Thyroid gland (tissue), 4 donors: ENCODE measurements at regions not wholly inside any gene's neighbourhood (a gene's known extent, or its start where the extent isn't known, plus 50 kb on each side); places are given as distances from the start of the nearest gene placed in this dataset.

Source experiments
- DNase-seq, 2 donors: peaks; one replicate each; pipeline ENCODE4 v3.0.0-alpha.2; 2019
- H3K27ac ChIP-seq, 3 donors: fragments of 200-600 bp; sonication (generic); 1 replicate in 2 of 3; 2 replicates in 1 of 3; pipeline ENCODE4 v1.5.1; 2016 to 2019; ENCODE audit warnings: mild to moderate bottlenecking in 1 of 3, moderate library complexity in 1 of 3
- H3K27me3 ChIP-seq: fragments of 200-600 bp; sonication (generic); one replicate; pipeline ENCODE4 v1.5.1; 2019
- H3K36me3 ChIP-seq, 2 donors: fragments of 200-600 bp; sonication (generic); one replicate each; pipeline ENCODE4 v1.5.1; 2016 to 2019
- H3K4me1 ChIP-seq, 2 donors: fragments of 200-600 bp; sonication (generic); one replicate each; pipeline ENCODE4 v1.5.1; 2017 to 2019
- H3K4me3 ChIP-seq, 3 donors: fragments of 200-600 bp; sonication (generic); replicated peaks in 1 of 3; 1 replicate in 2 of 3; 2 replicates in 1 of 3; pipeline ENCODE4 v1.5.1; 2016; ENCODE audit warnings: mild to moderate bottlenecking in 1 of 3
- H3K9me3 ChIP-seq: fragments of 200-600 bp; sonication (generic); one replicate; pipeline ENCODE4 v1.5.1; 2017
- CTCF ChIP-seq, 6 experiments: fragments of 200-600 bp in 3 of 6; fragments of 450-650 bp in 3 of 6; sonication (generic) in 3 of 6; IDR thresholded peaks; one replicate each; pipeline ENCODE4 v1.5.1; 2016 to 2019; ENCODE audit warnings: antibody characterized with exemption in 6 of 6, mild to moderate bottlenecking in 2 of 6, inconsistent platforms in 1 of 6, moderate library complexity in 1 of 6
- POLR2A ChIP-seq, 2 donors: fragments of 450-650 bp; IDR thresholded peaks; one replicate each; pipeline ENCODE4 v1.6.1; 2017; ENCODE audit warnings: antibody characterized with exemption in 2 of 2, mild to moderate bottlenecking in 2 of 2, moderate library complexity in 1 of 2
- WGBS, 2 donors: methylation state at CpG; one replicate each; pipeline ENCODE4 v1.1.5; 2017; 5-methylcytosine and 5-hydroxymethylcytosine counted together
- intact Hi-C: fragments of 100-400 bp; cut with DNase I; formaldehyde crosslinking; loops from one replicate; pipeline ENCODE4 v1.15.1; 2023

DNA sequence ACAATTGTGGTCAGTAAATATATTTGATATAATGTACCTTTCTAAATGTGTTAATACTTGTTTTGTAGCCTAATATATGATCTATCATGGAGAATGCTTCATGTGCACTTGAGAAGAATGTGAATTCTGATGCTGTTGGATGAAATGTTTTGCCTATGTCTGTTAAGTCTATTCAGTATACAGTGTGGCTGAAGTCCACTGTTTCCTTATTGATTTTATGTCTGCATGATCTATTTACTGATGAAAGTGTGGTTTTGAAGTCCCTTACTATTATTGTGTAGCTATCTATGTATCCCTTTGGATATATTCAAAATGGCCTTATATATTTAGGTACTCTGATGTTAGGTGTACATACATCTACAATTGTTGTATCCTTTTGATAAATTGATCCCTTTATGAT lies 515.8 kb upstream of the EPHA5 start:
- no peak for TF ChIP-seq POLR2A (IDR thresholded peaks at IDR 0.05)
- TF ChIP-seq CTCF (IDR thresholded peaks at IDR 0.05), result no peak
- intact Hi-C loops, result no loop called here
- H3K27ac ChIP-seq, result no peak overlapping the region
- H3K36me3 ChIP-seq, result no peaks in the 10 kb centered on the region
- DNase-seq, result no peak
- no peak overlapping the region for H3K4me3 ChIP-seq
- no peaks in the 10 kb centered on the region for H3K9me3 ChIP-seq
- no peaks in the 10 kb centered on the region for H3K4me1 ChIP-seq
- no peaks in the 10 kb centered on the region for H3K27me3 ChIP-seq

DNA sequence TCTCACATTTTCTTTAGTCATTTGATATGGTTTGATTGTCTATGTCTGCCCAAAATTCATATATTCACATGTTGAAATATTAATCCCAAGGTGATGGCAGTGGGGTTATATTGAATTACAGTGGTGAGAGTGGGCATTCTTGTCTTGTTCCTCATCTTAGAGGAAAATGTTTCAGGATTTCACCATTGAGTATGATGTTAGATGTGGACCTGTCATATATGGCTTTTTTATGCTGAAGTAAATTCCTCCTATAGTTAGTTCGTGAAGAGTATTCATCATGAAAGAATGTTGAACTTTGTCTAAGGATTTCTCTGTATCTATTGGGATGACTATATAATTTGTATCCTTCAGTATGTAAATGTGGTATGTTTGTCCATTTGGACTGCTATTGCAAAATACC lies 512.3 kb upstream of the EPHA5 start:
- Histone ChIP-seq H3K27me3 (no peaks in the 10 kb centered on the region), H3K36me3 (no peaks in the 10 kb centered on the region), H3K9me3 (no peaks in the 10 kb centered on the region), H3K27ac (no peak overlapping the region), H3K4me1 (no peaks in the 10 kb centered on the region), H3K4me3 (no peak overlapping the region)
- WGBS, 2 donors, result 71 to 91% methylated on average over 1 of the region's 1 CpG
- intact Hi-C loops, result no loop called here
- no peak for TF ChIP-seq CTCF (IDR thresholded peaks at IDR 0.05)
- TF ChIP-seq POLR2A (IDR thresholded peaks at IDR 0.05), result no peak
- no peak for DNase-seq

GRCh38 chr4:66178906-66179305 lies 508.6 kb upstream of the EPHA5 start:
- Histone ChIP-seq H3K27me3 (no peaks in the 10 kb centered on the region), H3K4me1 (no peaks in the 10 kb centered on the region), H3K36me3 (no peaks in the 10 kb centered on the region), H3K27ac (no peak overlapping the region), H3K9me3 (no peaks in the 10 kb centered on the region), H3K4me3 (no peak overlapping the region)
- DNase-seq, result no peak
- TF ChIP-seq CTCF (IDR thresholded peaks at IDR 0.05), result no peak
- no peak for TF ChIP-seq POLR2A (IDR thresholded peaks at IDR 0.05)
- intact Hi-C loops, result no loop called here

DNA sequence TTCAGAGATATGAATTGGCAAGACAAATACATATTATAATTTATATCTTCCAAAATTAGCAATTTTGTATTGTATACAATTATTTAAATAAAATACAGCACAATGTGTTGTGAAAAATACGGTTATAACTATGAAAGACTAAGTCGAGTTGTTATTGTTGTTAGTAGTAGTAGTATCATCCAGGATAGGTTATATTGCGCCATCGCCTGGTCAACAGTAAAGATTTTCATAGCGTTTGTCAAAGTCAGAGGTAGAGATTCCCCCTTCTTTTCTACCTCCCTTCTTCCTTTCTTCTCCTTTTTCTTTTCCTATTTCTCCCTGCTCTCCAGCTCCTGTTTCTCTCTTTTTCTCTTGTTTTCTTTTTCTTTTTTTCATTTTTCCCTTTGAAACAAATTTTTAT lies 499.1 kb upstream of the EPHA5 start:
- Histone ChIP-seq H3K4me1 (no peaks in the 10 kb centered on the region), H3K27ac (no peak overlapping the region), H3K27me3 (no peaks in the 10 kb centered on the region), H3K36me3 (no peaks in the 10 kb centered on the region), H3K4me3 (no peak overlapping the region), H3K9me3 (no peaks in the 10 kb centered on the region)
- intact Hi-C loops, result no loop called here
- TF ChIP-seq POLR2A (IDR thresholded peaks at IDR 0.05), result no peak
- DNase-seq, result no peak
- 23 to 31% methylated on average over 5 of the region's 5 CpGs for WGBS, 2 donors

DNA sequence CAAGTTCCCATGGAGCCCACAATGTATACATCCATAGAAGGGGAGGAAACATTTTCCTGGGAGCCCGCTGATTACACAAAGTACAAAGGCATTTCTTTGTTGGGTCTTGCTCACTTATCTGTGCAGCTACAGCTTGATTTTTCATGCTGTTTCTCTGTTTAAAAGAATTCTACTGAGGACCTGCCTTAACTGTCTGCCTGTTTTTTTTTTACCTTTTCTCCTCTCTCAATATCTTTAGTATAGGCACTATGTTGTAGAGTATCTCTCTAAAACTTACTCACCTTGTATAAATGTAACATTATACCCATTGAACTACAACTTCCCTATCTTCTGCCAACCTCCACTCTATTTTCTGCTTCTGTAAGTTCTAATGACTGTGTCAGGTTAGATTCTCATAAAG lies 494.6 kb upstream of the EPHA5 start:
- DNase-seq, result no peak
- Histone ChIP-seq H3K4me3 (no peak overlapping the region), H3K36me3 (no peaks in the 10 kb centered on the region), H3K4me1 (no peaks in the 10 kb centered on the region), H3K9me3 (no peaks in the 10 kb centered on the region), H3K27me3 (no peaks in the 10 kb centered on the region), H3K27ac (no peak overlapping the region)
- TF ChIP-seq CTCF (IDR thresholded peaks at IDR 0.05) (no peak), POLR2A (IDR thresholded peaks at IDR 0.05) (no peak)
- intact Hi-C loops, result no loop called here
- WGBS, 2 donors, result 37 to 48% methylated on average over 1 of the region's 1 CpG

DNA sequence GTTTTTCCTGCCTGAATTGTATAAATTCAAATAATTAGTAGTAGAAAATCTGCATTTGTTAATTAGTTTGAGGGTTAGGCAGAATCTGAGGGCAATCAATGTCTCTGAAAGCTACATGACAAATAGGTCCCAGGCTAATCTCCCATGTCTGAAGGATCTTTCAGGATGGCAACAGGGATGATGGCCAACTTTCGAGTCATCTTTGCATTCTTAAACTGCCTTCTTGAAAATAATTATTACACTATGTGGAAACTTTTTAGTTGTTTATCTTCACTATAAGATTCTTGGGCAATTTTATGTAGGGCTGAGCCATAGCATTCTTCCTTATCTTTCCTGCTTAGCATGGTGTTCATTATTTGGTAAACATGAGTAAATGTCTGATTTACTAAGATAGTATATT lies 490.3 kb upstream of the EPHA5 start:
- Histone ChIP-seq H3K36me3 (no peaks in the 10 kb centered on the region), H3K9me3 (no peaks in the 10 kb centered on the region), H3K4me1 (no peaks in the 10 kb centered on the region), H3K27ac (no peak overlapping the region), H3K27me3 (no peaks in the 10 kb centered on the region), H3K4me3 (no peak overlapping the region)
- 92 to 94% methylated on average over 1 of the region's 1 CpG for WGBS, 2 donors
- intact Hi-C loops, result no loop called here
- TF ChIP-seq POLR2A (IDR thresholded peaks at IDR 0.05), result no peak
- TF ChIP-seq CTCF (IDR thresholded peaks at IDR 0.05), result no peak
- DNase-seq, result no peak
